Left lung (tissue), 4 donors: ENCODE measurements at regions not wholly inside any gene's neighbourhood (a gene's known extent, or its start where the extent isn't known, plus 50 kb on each side); places are given as distances from the start of the nearest gene placed in this dataset.
"Not testable (repeated sequence)": the region's sequence is repeated elsewhere in the genome, so short reads cannot be mapped to it uniquely, and the experiment has no call there.

ENCODE experiments used
- ATAC-seq: fragments of 200-7000 bp; cut with Tn5 transposase; one replicate; pipeline ENCODE4 v1.9.1; 2020; ENCODE audit warnings: moderate library complexity
- DNase-seq, 4 donors: peaks; one replicate each; pipeline ENCODE4 v3.0.0-alpha.2; 2013 to 2020
- H3K27ac ChIP-seq, 2 donors: fragments of 200-600 bp; sonication (generic) in 1 of 2; one replicate each; pipeline versions ENCODE4 v1.5.0 to v1.8.0; 2020 to 2021
- H3K27me3 ChIP-seq, 2 donors: fragments of 200-600 bp; sonication (generic) in 1 of 2; one replicate each; pipeline versions ENCODE4 v1.5.0 to v1.8.0; 2020 to 2021
- H3K36me3 ChIP-seq, 2 donors: fragments of 200-600 bp; sonication (generic) in 1 of 2; one replicate each; pipeline versions ENCODE4 v1.5.0 to v1.8.0; 2020 to 2021
- H3K4me1 ChIP-seq, 2 donors: fragments of 200-600 bp; one replicate each; pipeline ENCODE4 v1.8.0; 2021
- H3K4me3 ChIP-seq, 2 donors: fragments of 200-600 bp; sonication (generic) in 1 of 2; one replicate each; pipeline versions ENCODE4 v1.5.0 to v1.8.0; 2020 to 2021; ENCODE audit warnings: mild to moderate bottlenecking in 1 of 2
- H3K9me3 ChIP-seq, 2 donors: fragments of 200-600 bp; sonication (generic) in 1 of 2; one replicate each; pipeline versions ENCODE4 v1.5.0 to v1.8.0; 2020 to 2021
- CTCF ChIP-seq, 2 donors: fragments of 200-600 bp; sonication (generic) in 1 of 2; IDR thresholded peaks; one replicate each; pipeline versions ENCODE4 v1.5.0 to v1.8.0; 2021; ENCODE audit warnings: antibody characterized with exemption in 2 of 2
- intact Hi-C, 2 donors: fragments of 100-400 bp; cut with DNase I; formaldehyde crosslinking; loops; one replicate each; pipeline versions ENCODE4 v1.11.2 to v1.14.2; 2022
- donor health status: DM: no; HTN: yes; CAD: no.
- donor health status: DM: no; HTN: no; CAD: no.

GRCh38 chr4:111128327-111128726 is 505.4 kb upstream of the PITX2 start:
- Histone ChIP-seq H3K27me3 (no peaks in the 10 kb centered on the region), H3K4me3 (no peak overlapping the region), H3K27ac (no peak overlapping the region), H3K4me1 (no peaks in the 10 kb centered on the region), H3K9me3 (peaks cover 0 to 4% of the 10 kb centered on the region in 2 donors), H3K36me3 (no peaks in the 10 kb centered on the region)
- intact Hi-C loops, result no loop called here
- ATAC-seq (no peak), DNase-seq (no peak)
- no peak for TF ChIP-seq CTCF (IDR thresholded peaks at IDR 0.05)

DNA sequence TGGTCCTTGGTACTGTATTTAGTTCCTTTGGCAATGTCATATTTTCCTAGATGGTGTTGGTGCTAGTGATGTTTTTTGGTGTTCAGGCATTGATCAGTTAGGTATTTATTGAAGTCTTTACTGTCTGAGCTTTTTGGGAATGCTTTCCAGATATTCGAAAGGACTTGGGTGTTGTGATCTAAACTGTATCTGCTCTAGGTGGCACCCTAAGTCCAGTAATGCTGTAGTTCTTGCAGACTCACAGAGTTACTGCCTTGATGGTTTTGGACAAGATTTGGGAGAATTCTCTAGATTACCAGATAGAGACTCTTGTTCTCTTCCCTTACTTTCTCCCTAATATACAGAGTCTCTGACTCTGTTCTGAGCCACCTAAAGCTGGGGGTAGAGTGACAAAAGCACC is 513.6 kb upstream of the PITX2 start:
- H3K9me3 ChIP-seq, result peaks cover 0 to 11% of the 10 kb centered on the region in 2 donors
- TF ChIP-seq CTCF (IDR thresholded peaks at IDR 0.05), result no peak
- no peaks in the 10 kb centered on the region for H3K4me1 ChIP-seq
- no peaks in the 10 kb centered on the region for H3K27me3 ChIP-seq
- no peak overlapping the region for H3K4me3 ChIP-seq
- DNase-seq (no peak), ATAC-seq (no peak)
- no peaks in the 10 kb centered on the region for H3K36me3 ChIP-seq
- no peak overlapping the region for H3K27ac ChIP-seq
- intact Hi-C loops, result no loop called here

DNA sequence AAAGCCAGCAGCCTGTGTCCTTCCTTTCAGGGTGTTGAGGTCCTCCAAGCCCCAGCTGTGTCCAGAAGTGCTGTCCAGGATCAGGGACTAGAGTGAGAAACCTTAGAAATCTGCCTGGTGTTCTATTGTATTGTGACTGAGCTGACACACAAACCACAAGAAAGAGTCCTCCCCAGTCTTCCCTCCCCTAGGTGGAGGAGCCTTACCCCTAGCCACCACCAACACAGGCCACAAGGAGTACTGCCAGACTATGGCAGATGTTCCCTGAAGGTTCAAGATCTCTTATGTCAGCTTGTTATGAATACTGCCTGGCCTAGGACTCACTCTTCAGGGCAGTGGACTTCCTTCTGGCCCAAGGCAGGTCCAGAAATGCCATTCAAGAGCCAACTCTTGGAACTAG is 514.1 kb upstream of the PITX2 start:
- Histone ChIP-seq H3K9me3 (peaks cover 0 to 11% of the 10 kb centered on the region in 2 donors), H3K4me3 (no peak overlapping the region), H3K27me3 (no peaks in the 10 kb centered on the region), H3K4me1 (no peaks in the 10 kb centered on the region), H3K36me3 (no peaks in the 10 kb centered on the region), H3K27ac (no peak overlapping the region)
- intact Hi-C loops, result no loop called here
- no peak for DNase-seq
- no peak for ATAC-seq
- no peak for TF ChIP-seq CTCF (IDR thresholded peaks at IDR 0.05)

DNA sequence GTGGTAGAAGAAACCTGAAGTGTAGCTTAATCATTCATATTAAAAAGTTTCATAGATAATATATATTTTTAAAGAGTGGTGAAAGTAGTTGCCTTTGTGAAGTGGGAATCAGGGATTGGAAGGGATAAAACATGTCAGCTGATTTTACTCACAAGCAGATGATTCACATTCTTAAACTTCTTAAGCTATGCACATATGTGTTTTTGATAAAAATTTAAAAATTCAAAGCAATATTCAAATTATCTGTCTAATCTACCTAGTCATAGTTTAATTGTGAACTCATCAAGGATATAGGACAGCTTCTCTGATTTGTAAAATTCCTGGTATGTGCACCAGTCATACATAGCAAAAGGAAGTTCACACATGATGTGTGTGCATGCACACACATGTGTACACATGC is 520.6 kb upstream of the PITX2 start:
- ATAC-seq (no peak), DNase-seq (no peak)
- intact Hi-C loops, result no loop called here

GRCh38 chr4:111154934-111155333 is 532.1 kb upstream of the PITX2 start:
- H3K9me3 ChIP-seq, result peaks cover 0 to 30% of the 10 kb centered on the region in 2 donors
- no peaks in the 10 kb centered on the region for H3K4me1 ChIP-seq
- H3K4me3 ChIP-seq, result no peak overlapping the region
- ATAC-seq (no peak), DNase-seq (no peak)
- H3K36me3 ChIP-seq, result no peaks in the 10 kb centered on the region
- no peaks in the 10 kb centered on the region for H3K27me3 ChIP-seq
- TF ChIP-seq CTCF (IDR thresholded peaks at IDR 0.05), result no peak
- H3K27ac ChIP-seq, result no peak overlapping the region
- intact Hi-C loops, result no loop called here

More for the DNA sequence above, 520.6 kb upstream of the PITX2 start:
- Histone ChIP-seq H3K4me3 (no peak overlapping the region), H3K27me3 (no peaks in the 10 kb centered on the region), H3K4me1 (no peaks in the 10 kb centered on the region), H3K9me3 (peaks cover 0 to 2% of the 10 kb centered on the region in 2 donors), H3K27ac (no peak overlapping the region), H3K36me3 (no peaks in the 10 kb centered on the region)
- no peak for TF ChIP-seq CTCF (IDR thresholded peaks at IDR 0.05)

- peaks cover 0 to 32% of the 10 kb centered on the region in 2 donors for H3K9me3 ChIP-seq
- not testable (repeated sequence) for DNase-seq
These were observed 541.7 kb upstream of the PITX2 start for GRCh38 chr4:111164556-111164955.

More at GRCh38 chr4:111164556-111164955, 541.7 kb upstream of the PITX2 start:
- H3K4me1 ChIP-seq, H3K36me3 ChIP-seq, ATAC-seq, H3K4me3 ChIP-seq, H3K27me3 ChIP-seq, H3K27ac ChIP-seq, intact Hi-C loops: not testable (repeated sequence)
